HG03135 (cell line): ENCODE measurements at regions not wholly inside any gene's neighbourhood (a gene's known extent, or its start where the extent isn't known, plus 50 kb on each side); places are given as distances from the start of the nearest gene placed in this dataset.

ENCODE experiments used
- ATAC-seq: cut with Tn5 transposase; IDR thresholded peaks from one replicate; pipeline ENCODE4 v1.9.1; 2021; ENCODE audit warnings: mild to moderate bottlenecking, moderate library complexity; ENCODE audit not compliant: unreplicated experiment

GRCh38 chr15:96716478-96716877 is 386.0 kb downstream of the NR2F2 start:
- ATAC-seq, result no peak

DNA sequence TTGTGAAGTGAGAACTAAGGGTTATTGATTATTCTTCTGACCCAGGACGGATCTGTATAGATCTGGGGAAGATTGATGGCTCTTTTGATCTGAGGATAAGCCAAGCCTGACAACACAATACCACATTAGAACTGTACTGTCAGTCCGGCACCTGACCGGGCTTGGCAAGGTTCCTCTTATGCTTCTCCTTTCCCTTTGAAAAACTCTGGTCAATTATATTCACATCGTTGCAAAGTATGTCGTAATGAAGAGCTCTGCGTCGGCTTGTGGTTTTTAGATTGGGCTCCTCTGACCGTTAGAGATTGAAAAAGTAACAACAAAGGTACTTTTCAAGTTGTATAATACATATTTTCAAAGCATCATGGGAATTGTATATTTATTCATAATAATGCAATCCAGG is 389.8 kb downstream of the NR2F2 start:
- ATAC-seq, result no peak

DNA sequence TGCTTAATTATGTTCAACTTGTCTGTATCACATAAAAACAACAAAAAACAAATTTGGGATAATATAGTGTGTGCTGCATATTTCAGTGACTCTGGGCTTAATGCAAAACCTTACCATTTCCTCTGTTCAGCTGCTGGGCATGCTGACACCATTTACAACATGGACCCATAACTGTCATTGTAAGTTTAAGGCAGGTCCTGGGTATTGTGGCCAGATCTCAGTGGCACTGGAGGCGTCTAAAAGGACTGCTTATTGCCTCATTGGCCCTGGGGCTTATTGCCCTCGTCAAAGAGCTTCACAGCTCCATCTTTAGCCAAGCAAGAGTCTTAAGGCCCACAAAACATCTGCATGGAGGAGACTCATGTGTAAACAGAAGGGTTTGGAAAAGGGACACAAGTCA is 390.2 kb downstream of the NR2F2 start:
- no peak for ATAC-seq

DNA sequence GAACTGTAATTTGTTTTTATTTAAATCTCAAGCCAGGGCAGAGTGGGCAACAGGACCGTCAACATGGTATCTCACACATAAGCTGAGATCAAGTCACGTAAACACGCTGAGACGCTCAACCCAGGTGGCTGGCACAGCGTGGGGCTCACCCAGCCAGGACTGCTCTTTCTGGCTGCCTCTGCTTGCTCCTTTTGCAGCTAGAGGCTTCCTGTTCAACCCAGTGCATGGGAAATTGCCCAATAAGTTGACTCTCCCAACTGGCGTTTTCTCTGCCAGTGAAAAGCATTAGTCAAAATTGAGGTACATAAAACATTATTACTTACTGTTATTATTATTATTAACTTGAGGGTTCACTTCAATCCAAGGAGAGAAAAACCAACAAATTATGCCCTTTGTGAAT is 398.1 kb downstream of the NR2F2 start:
- no peak for ATAC-seq

DNA sequence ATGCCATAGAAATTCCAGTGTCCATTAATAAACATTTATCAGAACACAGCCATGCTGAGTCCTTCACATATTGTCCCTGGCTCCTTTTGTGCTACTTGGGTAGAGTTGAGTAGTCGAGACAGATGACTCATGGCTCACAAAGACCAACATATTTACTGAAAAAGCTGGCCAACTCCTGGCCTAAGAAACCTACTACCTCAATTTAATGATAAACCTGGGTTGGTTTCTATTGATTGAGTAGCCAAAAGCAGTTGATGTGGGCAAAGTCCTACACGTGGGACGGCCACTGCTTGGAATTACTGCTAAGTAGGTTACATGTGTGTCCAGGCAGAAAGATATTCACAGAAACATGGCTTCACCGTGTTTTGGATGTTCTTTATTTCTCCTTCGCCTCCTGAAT is 402.2 kb downstream of the NR2F2 start:
- ATAC-seq, result no peak

- no peak for ATAC-seq
Measured at GRCh38 chr15:96733721-96734120, 403.2 kb downstream of the NR2F2 start.

DNA sequence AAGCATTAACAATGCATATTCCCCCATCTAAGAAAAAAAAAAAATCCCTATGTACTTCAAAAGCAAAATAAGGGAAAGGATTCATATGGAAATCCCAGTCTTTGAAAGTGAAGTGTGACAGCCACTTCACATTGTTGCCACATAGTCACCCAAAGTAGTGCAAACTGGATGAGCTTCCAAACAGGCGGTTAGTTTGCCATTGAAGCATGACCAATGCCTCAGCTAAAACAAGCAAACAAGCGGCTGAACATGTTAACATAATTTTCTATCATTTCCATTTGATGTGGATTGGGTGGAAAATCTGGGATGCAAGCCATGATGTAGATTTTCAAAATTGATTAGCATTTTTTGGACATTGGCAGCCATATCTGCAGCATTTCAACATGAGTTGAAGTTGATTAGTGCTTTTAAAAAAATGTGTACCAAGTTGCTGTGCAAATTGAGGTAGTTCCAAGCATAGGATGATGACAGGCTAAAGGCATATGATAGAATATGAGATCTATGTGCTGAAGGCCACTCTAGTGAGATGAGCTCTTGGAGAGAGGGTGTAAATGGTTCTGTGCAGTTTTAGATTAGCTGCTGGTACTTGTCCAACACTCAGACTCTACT is 405.2 kb downstream of the NR2F2 start:
- ATAC-seq, result no peak

- no peak for ATAC-seq
Measured at GRCh38 chr15:96736384-96736783, 405.9 kb downstream of the NR2F2 start.

DNA sequence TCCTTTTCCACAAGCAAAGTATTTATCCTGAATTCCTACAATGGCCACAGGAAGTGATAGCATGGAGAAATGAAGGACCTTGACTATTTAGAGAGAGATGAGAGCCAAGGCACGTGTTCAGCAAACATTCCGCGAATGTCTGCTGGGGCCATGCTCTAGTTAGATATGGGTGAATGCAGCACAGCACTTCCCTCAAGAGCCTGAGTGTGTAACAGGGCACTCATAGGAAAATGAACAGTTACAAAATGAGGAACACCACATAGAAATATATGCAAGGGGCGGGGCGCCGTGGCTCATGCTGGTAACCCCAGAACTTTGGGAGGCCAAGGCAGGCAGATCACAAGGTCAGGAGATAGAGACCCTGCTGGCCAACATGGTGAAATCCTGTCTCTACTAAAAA is 406.9 kb downstream of the NR2F2 start:
- ATAC-seq, result no peak

DNA sequence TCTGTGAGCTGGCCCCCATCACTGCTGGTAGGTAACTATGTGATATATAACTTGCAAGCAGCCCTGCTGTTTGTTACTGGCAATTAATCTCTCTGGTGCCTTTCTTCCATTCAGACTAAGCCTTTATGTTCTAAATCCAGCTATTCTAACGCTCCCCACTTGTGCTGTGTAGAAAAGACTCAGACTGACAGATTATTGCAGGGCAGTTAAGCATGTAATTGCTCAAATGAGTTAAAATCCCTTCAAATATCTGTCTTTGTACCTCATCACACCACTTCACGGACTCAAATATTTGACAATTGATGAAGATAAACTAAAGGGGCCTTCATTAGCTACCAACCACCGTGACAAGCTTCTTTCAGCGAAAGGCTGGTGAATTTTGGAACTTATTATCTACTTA is 416.2 kb downstream of the NR2F2 start:
- no peak for ATAC-seq

DNA sequence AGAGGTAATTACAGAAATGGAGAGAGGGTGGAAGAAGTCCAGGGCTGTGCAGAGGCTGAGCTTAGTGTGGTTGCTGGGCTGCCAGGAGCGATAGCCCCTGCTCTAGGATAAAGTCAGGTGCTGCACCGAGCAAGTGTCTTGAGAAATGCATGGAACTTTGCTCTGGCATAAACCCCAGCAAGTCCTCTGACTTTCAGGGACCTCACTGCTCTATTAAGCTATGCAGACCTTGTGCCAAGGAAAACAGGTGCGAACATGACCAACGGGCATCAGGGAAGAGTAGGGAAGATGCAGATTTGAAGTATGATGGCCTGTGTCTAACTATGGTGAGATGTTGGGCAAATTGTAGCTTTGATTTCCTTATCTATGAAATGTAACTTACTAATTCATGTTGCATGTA is 416.8 kb downstream of the NR2F2 start:
- ATAC-seq, result no peak

- ATAC-seq, result no peak
Measured at GRCh38 chr15:96750361-96750760, 419.9 kb downstream of the NR2F2 start.

DNA sequence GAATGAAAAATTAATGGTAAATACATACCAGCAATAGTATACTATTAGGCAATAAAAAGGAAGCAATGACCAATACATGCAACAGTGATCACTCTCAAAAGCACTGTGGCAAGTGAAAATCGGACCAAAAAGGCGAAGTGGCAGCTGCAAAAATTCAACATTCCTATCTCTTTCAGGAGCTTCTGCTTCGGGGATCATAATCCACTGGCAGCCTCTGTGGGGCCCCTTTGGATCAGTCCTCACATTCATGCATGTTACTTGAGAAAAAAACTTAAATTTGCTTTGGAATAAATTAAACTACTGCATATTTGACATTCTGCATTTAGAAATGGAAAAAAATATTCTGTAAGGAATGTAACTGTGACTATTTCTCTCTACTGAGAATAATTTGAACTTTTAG is 425.6 kb downstream of the NR2F2 start:
- no peak for ATAC-seq

DNA sequence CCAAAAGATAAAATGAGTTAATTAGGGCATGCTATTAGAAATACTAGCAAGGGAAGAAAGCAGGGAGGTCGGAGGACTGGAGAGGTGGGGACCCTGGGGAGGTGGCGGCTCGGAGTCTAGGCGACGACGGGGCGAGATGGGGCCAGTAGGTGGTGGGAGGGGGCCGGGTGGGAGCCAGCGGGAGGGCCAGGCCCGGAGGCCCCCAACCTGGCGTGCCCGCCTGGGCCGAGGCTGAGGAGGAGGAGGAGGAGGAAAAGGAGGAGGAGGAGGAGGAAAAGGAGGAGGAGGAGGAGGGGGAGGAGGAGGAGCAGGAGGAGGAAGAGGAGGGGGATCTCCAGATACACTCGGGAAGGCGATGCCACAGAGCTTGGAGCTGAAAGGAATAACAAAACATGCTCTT is 426.2 kb downstream of the NR2F2 start:
- ATAC-seq, result no peak

DNA sequence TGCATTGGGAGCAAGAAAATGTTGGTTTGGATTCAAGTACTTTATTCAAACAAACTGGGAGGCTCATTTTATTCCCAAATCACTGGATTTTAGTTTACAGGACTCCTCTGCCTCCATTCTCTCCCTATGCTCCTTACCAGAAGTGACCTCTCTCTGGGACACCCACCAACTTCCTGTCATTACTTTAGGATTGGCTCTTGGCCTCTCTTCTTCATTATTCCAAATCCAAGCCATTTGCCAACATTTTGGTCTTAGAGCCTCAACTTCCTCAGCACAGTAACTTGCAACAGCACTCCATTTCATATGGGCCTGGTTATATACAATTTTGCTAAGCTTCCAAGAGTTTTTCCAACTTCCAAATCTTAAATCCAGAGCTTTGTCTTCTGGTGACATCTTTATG is 432.1 kb downstream of the NR2F2 start:
- ATAC-seq, result no peak

DNA sequence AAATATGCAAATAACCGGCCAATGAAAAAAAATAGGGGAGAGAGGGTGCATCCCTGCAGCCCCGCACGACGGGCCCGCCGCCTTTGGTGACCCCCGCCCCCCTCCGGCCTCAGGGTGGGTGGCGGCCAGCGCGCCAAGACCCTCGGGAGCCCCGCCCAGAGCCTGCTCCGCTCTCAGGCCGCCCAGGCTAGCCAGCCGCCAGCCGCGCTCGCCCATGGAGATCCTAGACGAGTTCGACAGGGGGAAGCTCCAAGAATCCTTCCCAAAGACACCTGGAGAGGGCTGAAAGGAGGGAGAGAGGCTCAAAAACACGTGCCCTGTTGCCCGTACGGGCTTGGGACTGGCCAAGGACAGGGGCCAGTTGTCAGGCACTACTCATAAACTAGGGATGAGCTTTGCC is 434.0 kb downstream of the NR2F2 start:
- ATAC-seq, result no peak

GRCh38 chr15:96764946-96765345 is 434.4 kb downstream of the NR2F2 start:
- no peak for ATAC-seq

GRCh38 chr15:96766366-96766765 is 435.9 kb downstream of the NR2F2 start:
- no peak for ATAC-seq

DNA sequence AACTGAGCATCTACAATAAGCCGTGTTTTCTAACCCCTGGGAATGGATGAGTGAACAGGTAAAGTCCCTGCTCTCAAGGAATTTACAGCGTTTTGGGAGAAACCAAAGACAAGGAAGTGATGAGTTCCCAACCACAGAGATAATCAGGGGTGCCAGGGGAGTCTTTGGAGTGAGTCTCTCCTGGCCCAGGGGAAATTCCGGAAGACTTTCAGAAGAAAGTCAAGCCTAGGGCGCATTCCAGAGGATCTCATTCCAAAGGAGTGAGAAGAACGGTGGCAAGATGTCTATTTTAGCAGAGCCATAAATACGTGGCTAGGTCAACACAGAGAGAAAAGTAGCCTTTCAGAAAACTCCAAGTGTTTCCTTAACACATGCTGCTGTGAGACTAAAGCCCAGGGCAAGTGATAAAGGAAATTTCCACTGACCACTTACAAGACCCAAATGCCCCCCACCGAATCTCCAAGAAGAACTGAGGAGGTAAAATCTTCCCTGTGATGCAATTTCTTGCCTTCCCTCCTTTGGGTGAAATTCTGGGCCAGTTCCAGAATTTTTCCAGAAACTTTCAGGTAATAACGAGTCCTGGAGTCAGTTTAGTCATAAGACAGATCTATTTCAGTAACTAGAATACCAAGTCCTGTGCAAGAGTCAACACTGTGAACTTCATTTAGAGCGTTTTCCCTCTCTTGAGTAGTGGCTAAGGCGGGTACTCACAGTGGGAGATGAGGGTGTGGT is 437.4 kb downstream of the NR2F2 start:
- ATAC-seq, result no peak

- no peak for ATAC-seq
Measured at GRCh38 chr15:96768435-96768789, 437.9 kb downstream of the NR2F2 start.

DNA sequence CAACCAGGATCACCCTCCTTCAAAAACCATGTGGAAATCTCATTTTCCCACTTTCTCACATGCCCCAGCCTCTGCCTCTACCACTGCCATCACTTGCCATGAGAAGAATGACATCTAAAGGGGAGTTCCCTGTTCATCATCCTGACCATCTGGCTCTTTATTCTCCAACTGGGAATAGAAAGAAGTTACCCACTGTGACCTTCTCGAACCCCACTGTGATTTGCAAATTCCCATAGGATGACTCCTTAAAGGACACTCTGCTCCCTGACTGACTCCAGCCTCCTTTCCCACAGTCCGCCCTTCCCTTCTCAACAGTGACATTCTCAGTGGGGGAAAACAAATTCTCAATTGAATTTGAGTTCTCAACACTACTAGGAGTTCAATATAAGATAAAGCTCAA is 440.5 kb downstream of the NR2F2 start:
- ATAC-seq, result no peak

DNA sequence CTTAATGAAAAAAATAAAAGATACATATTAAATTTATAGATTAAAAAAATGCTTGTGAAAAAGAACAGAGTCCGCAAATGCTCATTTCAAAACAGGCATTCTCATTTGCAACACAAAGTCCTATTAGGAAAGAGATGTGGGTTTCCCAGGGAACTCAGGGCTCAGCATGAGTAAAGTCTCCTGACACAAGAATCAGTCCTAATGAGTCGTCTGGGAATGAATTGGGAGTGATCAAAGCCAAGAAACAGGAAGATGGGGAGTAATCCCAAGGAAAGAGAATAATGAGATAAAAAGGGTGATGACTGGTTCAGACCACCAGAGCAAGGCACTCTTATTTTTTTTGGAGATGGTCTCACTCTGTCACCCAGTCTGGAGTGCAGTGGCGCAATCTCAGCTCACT is 443.7 kb downstream of the NR2F2 start:
- no peak for ATAC-seq

DNA sequence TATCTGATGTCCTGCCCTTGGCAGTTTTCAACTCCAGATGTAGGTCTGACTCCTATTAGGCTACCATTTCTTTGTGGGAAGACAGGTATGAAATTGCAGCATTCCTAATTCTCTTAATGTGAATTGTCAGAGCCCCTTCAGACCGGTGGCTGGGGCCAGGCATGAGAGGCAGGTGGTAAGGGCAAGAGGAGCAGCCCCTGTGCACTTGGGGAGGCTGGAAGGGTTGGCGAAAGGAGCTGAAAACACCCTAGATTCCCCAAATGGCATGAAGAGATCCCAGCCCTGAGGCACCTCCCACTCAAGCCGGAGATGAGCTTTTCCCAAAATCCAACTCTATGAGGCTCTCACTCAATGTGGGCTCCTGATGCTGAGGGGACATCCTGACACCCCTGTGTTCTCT is 453.2 kb downstream of the NR2F2 start:
- ATAC-seq, result no peak
